Neural crest cell (in vitro differentiated cells): ENCODE measurements at regions not wholly inside any gene's neighbourhood (a gene's known extent, or its start where the extent isn't known, plus 50 kb on each side); places are given as distances from the start of the nearest gene placed in this dataset.

Experiments
- DNase-seq: peaks from one replicate; pipeline ENCODE4 v3.0.0; 2021; ENCODE audit warnings: low read depth, mixed read lengths, low spot score
- H3K27ac Mint-ChIP-seq: one replicate; pipeline ENCODE4 v1.8.0; 2021; ENCODE audit warnings: mild to moderate bottlenecking, mixed read lengths; ENCODE audit not compliant: unreplicated experiment
- H3K27me3 Mint-ChIP-seq: 2 replicates; pipeline ENCODE4 v1.8.0; 2021; ENCODE audit warnings: low read depth, mild to moderate bottlenecking, mixed read lengths
- H3K36me3 Mint-ChIP-seq: 2 replicates; pipeline ENCODE4 v1.8.0; 2021; ENCODE audit warnings: low read depth, mild to moderate bottlenecking, mixed read lengths
- H3K4me1 Mint-ChIP-seq: 2 replicates; pipeline ENCODE4 v1.8.0; 2021; ENCODE audit warnings: mixed read lengths
- H3K4me3 Mint-ChIP-seq: one replicate; pipeline ENCODE4 v1.8.0; 2021; ENCODE audit warnings: mild to moderate bottlenecking, mixed read lengths
- H3K9me3 Mint-ChIP-seq: 2 replicates; pipeline ENCODE4 v1.8.0; 2021; ENCODE audit warnings: mixed read lengths
- TF ChIP-seq, protein P1 (sequence below): fragments of 200-600 bp; sonication (generic); conservative IDR thresholded peaks from 2 replicates; pipeline ENCODE4 v1.5.0; 2021; ENCODE audit warnings: antibody characterized with exemption, mild to moderate bottlenecking

DNA sequence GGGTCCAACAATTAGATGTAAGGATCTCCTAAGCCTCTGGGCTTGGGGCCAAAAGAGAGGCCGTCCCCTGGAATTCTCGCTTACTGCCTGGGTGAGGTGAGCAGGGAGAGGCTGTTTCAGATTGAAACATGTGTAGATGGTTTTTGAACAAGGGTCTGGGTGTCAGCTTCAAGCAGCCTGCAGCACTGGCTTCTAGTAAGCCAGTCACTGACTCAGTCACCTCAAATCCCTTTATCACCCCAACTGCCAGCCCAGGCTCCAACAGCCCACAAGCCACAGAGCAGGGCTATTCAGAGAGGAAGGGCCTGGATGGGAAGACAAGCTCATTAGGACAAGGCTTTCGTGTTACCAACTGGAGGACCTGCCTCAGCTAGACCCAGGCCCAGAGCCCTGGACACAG, 180.2 kb downstream of the CCT6B start:
- Mint-ChIP-seq H3K27ac (no peak overlapping the region), H3K27me3 (peaks cover 16% of the 10 kb centered on the region), H3K9me3 (no peaks in the 10 kb centered on the region), H3K36me3 (no peaks in the 10 kb centered on the region), H3K4me3 (no peak overlapping the region), H3K4me1 (peaks cover 10% of the 10 kb centered on the region)
- DNase-seq: no peak
- TF ChIP-seq, protein P1, sequence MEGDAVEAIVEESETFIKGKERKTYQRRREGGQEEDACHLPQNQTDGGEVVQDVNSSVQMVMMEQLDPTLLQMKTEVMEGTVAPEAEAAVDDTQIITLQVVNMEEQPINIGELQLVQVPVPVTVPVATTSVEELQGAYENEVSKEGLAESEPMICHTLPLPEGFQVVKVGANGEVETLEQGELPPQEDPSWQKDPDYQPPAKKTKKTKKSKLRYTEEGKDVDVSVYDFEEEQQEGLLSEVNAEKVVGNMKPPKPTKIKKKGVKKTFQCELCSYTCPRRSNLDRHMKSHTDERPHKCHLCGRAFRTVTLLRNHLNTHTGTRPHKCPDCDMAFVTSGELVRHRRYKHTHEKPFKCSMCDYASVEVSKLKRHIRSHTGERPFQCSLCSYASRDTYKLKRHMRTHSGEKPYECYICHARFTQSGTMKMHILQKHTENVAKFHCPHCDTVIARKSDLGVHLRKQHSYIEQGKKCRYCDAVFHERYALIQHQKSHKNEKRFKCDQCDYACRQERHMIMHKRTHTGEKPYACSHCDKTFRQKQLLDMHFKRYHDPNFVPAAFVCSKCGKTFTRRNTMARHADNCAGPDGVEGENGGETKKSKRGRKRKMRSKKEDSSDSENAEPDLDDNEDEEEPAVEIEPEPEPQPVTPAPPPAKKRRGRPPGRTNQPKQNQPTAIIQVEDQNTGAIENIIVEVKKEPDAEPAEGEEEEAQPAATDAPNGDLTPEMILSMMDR: no peak

DNA sequence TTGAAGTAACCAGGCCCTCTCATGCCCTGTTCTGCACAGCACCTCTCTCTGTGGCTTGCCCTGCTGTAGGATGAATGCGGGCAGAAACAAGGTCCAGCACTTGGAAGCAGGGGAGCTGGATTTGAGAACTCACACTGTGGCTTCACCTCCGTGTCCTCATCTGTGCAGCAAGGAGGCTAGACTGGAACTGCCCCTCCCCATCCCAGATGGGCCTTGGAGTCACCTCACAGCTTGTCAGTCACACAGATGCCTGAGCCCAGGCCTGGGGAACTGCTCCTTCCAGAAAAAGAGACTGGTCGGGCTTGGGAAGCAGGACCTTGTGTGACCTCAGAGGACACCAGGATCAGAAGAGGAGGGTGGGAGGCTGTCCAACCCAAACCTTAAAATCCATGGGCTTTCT, 180.8 kb downstream of the CCT6B start:
- DNase-seq: no peak
- Mint-ChIP-seq H3K27ac (no peak overlapping the region), H3K36me3 (no peaks in the 10 kb centered on the region), H3K27me3 (peaks cover 16% of the 10 kb centered on the region), H3K4me1 (peaks cover 13% of the 10 kb centered on the region), H3K9me3 (no peaks in the 10 kb centered on the region), H3K4me3 (no peak overlapping the region)
- TF ChIP-seq, protein P1: no peak

DNA sequence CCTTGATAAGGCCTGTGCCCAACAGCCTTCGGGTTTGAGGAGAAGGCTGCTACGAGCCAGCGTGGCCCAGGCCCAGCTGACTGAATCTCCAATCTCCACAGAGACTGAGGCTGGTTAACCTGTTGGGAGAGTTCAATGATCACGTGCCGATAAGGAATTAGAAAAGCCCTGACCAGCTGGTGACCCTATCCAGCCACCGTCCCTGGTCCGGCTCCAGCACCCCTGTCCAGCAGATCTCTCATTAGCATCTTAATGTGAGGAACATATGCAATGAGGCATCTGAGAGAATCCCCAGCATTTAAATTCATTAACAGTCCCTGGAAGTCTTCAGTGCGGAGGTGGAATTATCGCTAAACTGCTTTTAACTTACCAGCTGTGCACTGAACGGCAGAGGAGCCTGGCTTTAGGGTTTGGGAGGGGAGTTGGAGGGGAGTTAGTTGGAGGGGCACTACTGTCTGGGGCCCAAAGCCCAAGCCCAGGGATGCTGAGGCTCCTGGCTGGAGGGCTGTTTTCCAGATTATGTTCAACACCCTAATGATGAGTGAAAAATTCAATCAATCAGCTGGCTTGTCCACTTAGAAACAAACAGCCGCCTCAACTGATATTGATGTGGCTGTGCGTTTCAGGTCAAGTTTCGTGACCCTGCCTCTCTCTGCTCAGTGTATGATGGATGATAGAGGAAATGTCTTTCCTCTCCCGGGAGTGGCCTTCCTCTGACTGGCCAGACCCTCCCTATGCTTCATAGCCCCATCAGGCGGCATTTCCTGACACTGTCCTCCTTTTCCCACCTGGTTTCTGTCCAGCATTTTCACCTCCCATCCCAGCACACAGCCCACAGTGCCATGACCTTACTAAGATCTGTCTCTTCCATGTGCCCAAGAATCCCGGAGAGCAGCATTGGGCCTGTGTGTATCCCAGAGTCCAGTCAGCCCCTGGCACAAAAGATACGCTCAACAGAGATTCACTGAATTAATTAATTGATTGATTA, 184.5 kb downstream of the CCT6B start:
- Mint-ChIP-seq H3K9me3 (no peaks in the 10 kb centered on the region), H3K27me3 (peaks cover 29% of the 10 kb centered on the region), H3K27ac (peak overlapping the region; percentile 92), H3K36me3 (no peaks in the 10 kb centered on the region), H3K4me1 (peaks cover 13% of the 10 kb centered on the region), H3K4me3 (no peak overlapping the region)
- TF ChIP-seq, protein P1: no peak
- DNase-seq: no peak

DNA sequence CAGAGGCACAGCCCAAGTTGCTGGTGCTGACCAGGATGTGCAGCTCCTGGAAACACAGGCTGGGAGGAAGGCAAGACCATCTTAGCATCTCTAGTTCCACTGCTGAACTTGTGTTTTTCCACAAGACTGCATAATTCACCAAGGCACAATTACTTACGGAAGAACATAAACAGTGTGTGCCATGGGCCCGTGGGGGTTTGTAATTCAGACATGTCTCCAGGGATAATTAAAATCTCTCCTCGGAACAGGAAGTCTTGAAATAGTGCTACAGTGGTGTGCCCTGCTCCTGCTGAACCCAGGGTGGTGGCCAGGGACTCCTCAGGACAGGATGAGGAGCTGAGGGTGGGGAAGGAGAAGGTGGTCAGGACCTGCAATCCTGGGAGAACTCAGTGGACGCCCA, 188.2 kb downstream of the CCT6B start:
- no peak overlapping the region for H3K27ac Mint-ChIP-seq
- no peak overlapping the region for H3K4me3 Mint-ChIP-seq
- peaks cover 53% of the 10 kb centered on the region for H3K27me3 Mint-ChIP-seq
- DNase-seq: no peak
- H3K9me3 Mint-ChIP-seq: no peaks in the 10 kb centered on the region
- no peaks in the 10 kb centered on the region for H3K36me3 Mint-ChIP-seq
- H3K4me1 Mint-ChIP-seq: peaks cover 13% of the 10 kb centered on the region
- TF ChIP-seq, protein P1: no peak

DNA sequence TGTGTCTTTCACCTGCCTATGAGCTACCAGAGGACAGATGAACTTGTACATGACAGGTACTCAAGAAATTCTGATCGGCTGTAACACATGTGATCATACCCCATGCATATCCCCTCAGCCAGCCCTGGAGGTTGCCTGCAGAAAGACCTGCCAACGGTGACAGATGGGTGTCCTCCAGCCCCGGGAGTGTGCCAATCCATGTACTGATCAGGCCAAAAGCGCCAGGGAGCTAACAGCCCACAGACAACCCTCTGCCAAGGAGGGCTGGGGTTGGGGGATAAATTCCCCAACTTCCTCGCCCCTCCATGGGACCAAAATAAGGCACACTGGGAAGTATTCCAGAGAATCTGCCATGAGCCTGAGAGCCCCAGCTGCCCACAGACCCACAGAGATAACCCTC, 189.4 kb downstream of the CCT6B start:
- TF ChIP-seq, protein P1: no peak
- no peaks in the 10 kb centered on the region for H3K36me3 Mint-ChIP-seq
- no peak for DNase-seq
- peaks cover 53% of the 10 kb centered on the region for H3K27me3 Mint-ChIP-seq
- H3K4me1 Mint-ChIP-seq: peaks cover 7% of the 10 kb centered on the region
- no peaks in the 10 kb centered on the region for H3K9me3 Mint-ChIP-seq
- no peak overlapping the region for H3K27ac Mint-ChIP-seq
- no peak overlapping the region for H3K4me3 Mint-ChIP-seq
